Neural cell (in vitro differentiated cells): ENCODE measurements at regions not wholly inside any gene's neighbourhood (a gene's known extent, or its start where the extent isn't known, plus 50 kb on each side); places are given as distances from the start of the nearest gene placed in this dataset.

Experiments
- H2AFZ ChIP-seq: fragments of 200-600, 300-800 bp; sonication (generic), shearing (Covaris generic); 2 replicates; pipeline ENCODE4 v1.6.0; 2014; ENCODE audit warnings: low read depth, mild to moderate bottlenecking, antibody characterized with exemption, low read length, moderate library complexity
- H3F3A ChIP-seq: fragments of 200-600 bp; shearing (Covaris generic); 2 replicates; pipeline ENCODE4 v1.6.1; 2016; ENCODE audit warnings: mild to moderate bottlenecking, moderate library complexity, mixed read lengths, antibody characterized with exemption, low read length; ENCODE audit not compliant: insufficient read depth, poor library complexity, severe bottlenecking
- H3K27ac ChIP-seq: fragments of 200-600, 300-800 bp; sonication (generic), shearing (Covaris generic); 2 replicates; pipeline ENCODE4 v1.5.1; 2014; ENCODE audit warnings: mild to moderate bottlenecking, low read length, moderate library complexity
- H3K27me3 ChIP-seq: fragments of 300-800, 200-600 bp; sonication (generic), shearing (Covaris generic); 2 replicates; pipeline ENCODE4 v1.6.0; 2014; ENCODE audit warnings: mild to moderate bottlenecking, low read depth, low read length, moderate library complexity; ENCODE audit not compliant: insufficient read depth
- H3K36me3 ChIP-seq: fragments of 300-800, 200-600 bp; sonication (generic), shearing (Covaris generic); 2 replicates; pipeline ENCODE4 v1.5.1; 2014; ENCODE audit warnings: mild to moderate bottlenecking, antibody characterized with exemption, low read length, moderate library complexity; ENCODE audit not compliant: insufficient read depth
- H3K4me2 ChIP-seq: fragments of 300-800, 200-600 bp; sonication (generic), shearing (Covaris generic); 2 replicates; pipeline ENCODE4 v1.6.0; 2014; ENCODE audit warnings: mild to moderate bottlenecking, low read length
- H3K4me3 ChIP-seq: fragments of 300-800, 200-600 bp; sonication (generic), shearing (Covaris generic); 2 replicates; pipeline ENCODE4 v1.5.1; 2014; ENCODE audit warnings: mild to moderate bottlenecking, low read length, moderate library complexity
- H3K79me2 ChIP-seq: fragments of 200-600 bp; shearing (Covaris generic); replicated peaks from 2 replicates; pipeline ENCODE4 v1.6.0; 2014; ENCODE audit warnings: mild to moderate bottlenecking, low read length, moderate library complexity; ENCODE audit not compliant: insufficient read depth
- H3K9ac ChIP-seq: fragments of 300-800, 200-600 bp; sonication (generic), shearing (Covaris generic); 2 replicates; pipeline ENCODE4 v1.6.1; 2016; ENCODE audit warnings: mild to moderate bottlenecking, low read length, mixed read lengths
- H3K9me2 ChIP-seq: fragments of 200-600 bp; shearing (Covaris generic); 2 replicates; pipeline ENCODE4 v1.6.1; 2016; ENCODE audit warnings: mild to moderate bottlenecking, low read length, mixed read lengths; ENCODE audit not compliant: insufficient read depth
- H3K9me3 ChIP-seq: fragments of 200-600, 300-800 bp; sonication (generic), shearing (Covaris generic); 2 replicates; pipeline ENCODE4 v1.6.1; 2016; ENCODE audit warnings: mild to moderate bottlenecking, mixed run types, low read length, moderate library complexity, mixed read lengths
- H4K20me1 ChIP-seq: fragments of 200-600 bp; shearing (Covaris generic); 2 replicates; pipeline ENCODE4 v1.6.1; 2016; ENCODE audit warnings: mild to moderate bottlenecking, mixed run types; ENCODE audit not compliant: insufficient read depth
- EP300 ChIP-seq: fragments of 450-650 bp; conservative IDR thresholded peaks from 2 replicates; pipeline ENCODE4 v1.6.1; 2014; ENCODE audit warnings: antibody characterized with exemption, mild to moderate bottlenecking, moderate library complexity; ENCODE audit not compliant: poor library complexity, severe bottlenecking
- EZH2 ChIP-seq: fragments of 200-600, 300-800 bp; shearing (Covaris generic), sonication (generic); IDR thresholded peaks from 2 replicates; pipeline ENCODE4 v1.6.1; 2014; ENCODE audit warnings: antibody characterized with exemption, low read length, borderline replicate concordance, mild to moderate bottlenecking; ENCODE audit not compliant: insufficient read depth, poor library complexity, severe bottlenecking
- MXI1 ChIP-seq: fragments of 450-650 bp; conservative IDR thresholded peaks from 2 replicates; pipeline ENCODE4 v1.6.1; 2014; ENCODE audit warnings: antibody characterized with exemption, mild to moderate bottlenecking; ENCODE audit not compliant: poor library complexity, severe bottlenecking
- POLR2AphosphoS5 ChIP-seq: IDR thresholded peaks from 2 replicates; pipeline ENCODE4 v1.6.1; 2012
- RAD21 ChIP-seq: fragments of 450-650 bp; conservative IDR thresholded peaks from 2 replicates; pipeline ENCODE4 v1.6.1; 2014; ENCODE audit warnings: antibody characterized with exemption, mild to moderate bottlenecking, moderate library complexity
- SMC3 ChIP-seq: fragments of 450-650 bp; conservative IDR thresholded peaks from 2 replicates; pipeline ENCODE4 v1.6.1; 2014; ENCODE audit warnings: antibody characterized with exemption, mild to moderate bottlenecking, moderate library complexity; ENCODE audit not compliant: poor library complexity
- TAF1 ChIP-seq: IDR thresholded peaks from 2 replicates; pipeline ENCODE4 v1.6.1; 2012; ENCODE audit warnings: low read depth
- TF ChIP-seq, protein P1 (sequence below): IDR thresholded peaks from 2 replicates; pipeline ENCODE4 v1.6.1; 2012; ENCODE audit warnings: borderline replicate concordance
- TF ChIP-seq, protein P2 (sequence below): fragments of 450-650 bp; IDR thresholded peaks from 2 replicates; pipeline ENCODE4 v1.5.1; 2014; ENCODE audit warnings: antibody characterized with exemption, mild to moderate bottlenecking, moderate library complexity; ENCODE audit not compliant: poor library complexity, severe bottlenecking

DNA sequence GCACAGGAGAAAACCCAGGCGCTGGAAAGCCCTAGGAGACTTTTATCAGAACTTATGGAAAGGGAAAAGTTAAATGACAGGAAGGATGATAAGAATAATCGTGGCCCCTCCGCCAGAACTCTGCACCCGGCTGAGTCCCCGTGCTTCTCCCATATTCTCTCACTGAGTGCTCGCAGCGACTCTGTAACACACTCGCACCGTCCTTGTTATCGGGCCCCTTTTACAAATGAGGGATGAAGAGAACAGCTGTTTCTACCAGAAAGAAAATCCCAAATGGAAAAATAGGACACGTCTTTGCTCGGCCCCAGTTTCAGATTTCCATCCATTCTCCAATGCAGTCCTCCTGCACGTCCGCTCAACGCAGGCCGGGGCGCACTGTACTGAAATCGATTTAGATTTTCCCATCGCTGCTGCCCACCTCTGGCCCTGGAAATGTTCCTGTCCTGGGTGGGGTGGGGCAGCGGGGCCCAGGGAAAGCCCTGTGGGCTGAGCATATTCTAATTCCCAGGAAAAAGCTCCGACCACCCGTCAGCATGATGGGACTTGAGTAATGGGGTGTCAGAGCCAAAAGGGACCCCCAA is 66.4 kb downstream of the KCNF1 start:
- no peak overlapping the region for H3K4me2 ChIP-seq

DNA sequence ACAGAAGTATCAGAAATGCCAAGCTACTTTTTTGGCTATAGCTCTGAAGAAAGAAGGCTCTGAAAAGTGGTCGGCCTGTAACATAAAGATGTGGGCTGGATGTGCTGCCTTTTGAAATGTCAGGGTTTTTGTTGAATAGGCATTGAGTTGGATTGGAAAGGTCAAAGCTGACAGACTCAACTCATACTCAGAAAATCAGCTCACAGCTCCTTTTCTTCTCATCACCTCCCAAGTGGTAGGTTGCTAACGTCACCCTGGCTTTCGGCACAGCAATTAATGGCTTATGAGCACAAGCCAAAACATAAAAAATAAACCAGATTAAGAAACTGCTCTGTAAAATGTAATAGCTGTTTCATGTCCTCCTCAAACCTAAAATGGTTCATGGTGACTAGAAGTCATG is 68.3 kb downstream of the KCNF1 start:
- no peaks in the 10 kb centered on the region for H3K9me2 ChIP-seq
- no peaks in the 10 kb centered on the region for H3F3A ChIP-seq
- H3K4me2 ChIP-seq = no peak overlapping the region
- TF ChIP-seq EP300 (no peak), TAF1 (no peak), SMC3 (no peak), RAD21 (no peak), EZH2 (no peak), MXI1 (no peak), POLR2AphosphoS5 (no peak)
- TF ChIP-seq, protein P1, sequence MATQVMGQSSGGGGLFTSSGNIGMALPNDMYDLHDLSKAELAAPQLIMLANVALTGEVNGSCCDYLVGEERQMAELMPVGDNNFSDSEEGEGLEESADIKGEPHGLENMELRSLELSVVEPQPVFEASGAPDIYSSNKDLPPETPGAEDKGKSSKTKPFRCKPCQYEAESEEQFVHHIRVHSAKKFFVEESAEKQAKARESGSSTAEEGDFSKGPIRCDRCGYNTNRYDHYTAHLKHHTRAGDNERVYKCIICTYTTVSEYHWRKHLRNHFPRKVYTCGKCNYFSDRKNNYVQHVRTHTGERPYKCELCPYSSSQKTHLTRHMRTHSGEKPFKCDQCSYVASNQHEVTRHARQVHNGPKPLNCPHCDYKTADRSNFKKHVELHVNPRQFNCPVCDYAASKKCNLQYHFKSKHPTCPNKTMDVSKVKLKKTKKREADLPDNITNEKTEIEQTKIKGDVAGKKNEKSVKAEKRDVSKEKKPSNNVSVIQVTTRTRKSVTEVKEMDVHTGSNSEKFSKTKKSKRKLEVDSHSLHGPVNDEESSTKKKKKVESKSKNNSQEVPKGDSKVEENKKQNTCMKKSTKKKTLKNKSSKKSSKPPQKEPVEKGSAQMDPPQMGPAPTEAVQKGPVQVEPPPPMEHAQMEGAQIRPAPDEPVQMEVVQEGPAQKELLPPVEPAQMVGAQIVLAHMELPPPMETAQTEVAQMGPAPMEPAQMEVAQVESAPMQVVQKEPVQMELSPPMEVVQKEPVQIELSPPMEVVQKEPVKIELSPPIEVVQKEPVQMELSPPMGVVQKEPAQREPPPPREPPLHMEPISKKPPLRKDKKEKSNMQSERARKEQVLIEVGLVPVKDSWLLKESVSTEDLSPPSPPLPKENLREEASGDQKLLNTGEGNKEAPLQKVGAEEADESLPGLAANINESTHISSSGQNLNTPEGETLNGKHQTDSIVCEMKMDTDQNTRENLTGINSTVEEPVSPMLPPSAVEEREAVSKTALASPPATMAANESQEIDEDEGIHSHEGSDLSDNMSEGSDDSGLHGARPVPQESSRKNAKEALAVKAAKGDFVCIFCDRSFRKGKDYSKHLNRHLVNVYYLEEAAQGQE = no peak
- TF ChIP-seq, protein P2, sequence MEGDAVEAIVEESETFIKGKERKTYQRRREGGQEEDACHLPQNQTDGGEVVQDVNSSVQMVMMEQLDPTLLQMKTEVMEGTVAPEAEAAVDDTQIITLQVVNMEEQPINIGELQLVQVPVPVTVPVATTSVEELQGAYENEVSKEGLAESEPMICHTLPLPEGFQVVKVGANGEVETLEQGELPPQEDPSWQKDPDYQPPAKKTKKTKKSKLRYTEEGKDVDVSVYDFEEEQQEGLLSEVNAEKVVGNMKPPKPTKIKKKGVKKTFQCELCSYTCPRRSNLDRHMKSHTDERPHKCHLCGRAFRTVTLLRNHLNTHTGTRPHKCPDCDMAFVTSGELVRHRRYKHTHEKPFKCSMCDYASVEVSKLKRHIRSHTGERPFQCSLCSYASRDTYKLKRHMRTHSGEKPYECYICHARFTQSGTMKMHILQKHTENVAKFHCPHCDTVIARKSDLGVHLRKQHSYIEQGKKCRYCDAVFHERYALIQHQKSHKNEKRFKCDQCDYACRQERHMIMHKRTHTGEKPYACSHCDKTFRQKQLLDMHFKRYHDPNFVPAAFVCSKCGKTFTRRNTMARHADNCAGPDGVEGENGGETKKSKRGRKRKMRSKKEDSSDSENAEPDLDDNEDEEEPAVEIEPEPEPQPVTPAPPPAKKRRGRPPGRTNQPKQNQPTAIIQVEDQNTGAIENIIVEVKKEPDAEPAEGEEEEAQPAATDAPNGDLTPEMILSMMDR = no peak
- H2AFZ ChIP-seq = no peak overlapping the region
- no peaks in the 10 kb centered on the region for H3K36me3 ChIP-seq
- no peak overlapping the region for H3K9ac ChIP-seq
- H3K9me3 ChIP-seq = no peaks in the 10 kb centered on the region
- H3K79me2 ChIP-seq = no peaks in the 10 kb centered on the region
- H3K27ac ChIP-seq = no peak overlapping the region
- H4K20me1 ChIP-seq = no peaks in the 10 kb centered on the region
- no peaks in the 10 kb centered on the region for H3K27me3 ChIP-seq
- no peak overlapping the region for H3K4me3 ChIP-seq

More for the DNA sequence above, 66.4 kb downstream of the KCNF1 start:
- H3K36me3 ChIP-seq = no peaks in the 10 kb centered on the region
- H3K27me3 ChIP-seq = no peaks in the 10 kb centered on the region
- H4K20me1 ChIP-seq = no peaks in the 10 kb centered on the region
- H3K9me3 ChIP-seq = no peaks in the 10 kb centered on the region
- no peaks in the 10 kb centered on the region for H3K79me2 ChIP-seq
- TF ChIP-seq TAF1 = no peak
- no peak for TF ChIP-seq POLR2AphosphoS5
- TF ChIP-seq EP300 = no peak
- no peak overlapping the region for H3K4me3 ChIP-seq
- H3K9me2 ChIP-seq = no peaks in the 10 kb centered on the region
- H3K9ac ChIP-seq = no peak overlapping the region
- H3F3A ChIP-seq = no peaks in the 10 kb centered on the region
- H3K27ac ChIP-seq = peak overlapping the region; percentile 17
- no peak overlapping the region for H2AFZ ChIP-seq
